GM23248 (cell line): ENCODE measurements at regions not wholly inside any gene's neighbourhood (a gene's known extent, or its start where the extent isn't known, plus 50 kb on each side); places are given as distances from the start of the nearest gene placed in this dataset.

ENCODE experiments used
- EZH2 ChIP-seq: fragments of 200-600 bp; sonication (generic); IDR thresholded peaks from 2 replicates; pipeline ENCODE4 v1.6.1; 2018; ENCODE audit warnings: antibody characterized with exemption, mild to moderate bottlenecking; ENCODE audit not compliant: insufficient read depth, poor library complexity, severe bottlenecking
- EZH2phosphoT487 ChIP-seq: fragments of 200-600 bp; sonication (generic); IDR thresholded peaks from 2 replicates; pipeline ENCODE4 v1.6.1; 2018; ENCODE audit warnings: antibody characterized with exemption, moderate library complexity, mild to moderate bottlenecking, low read depth; ENCODE audit not compliant: insufficient read depth

DNA sequence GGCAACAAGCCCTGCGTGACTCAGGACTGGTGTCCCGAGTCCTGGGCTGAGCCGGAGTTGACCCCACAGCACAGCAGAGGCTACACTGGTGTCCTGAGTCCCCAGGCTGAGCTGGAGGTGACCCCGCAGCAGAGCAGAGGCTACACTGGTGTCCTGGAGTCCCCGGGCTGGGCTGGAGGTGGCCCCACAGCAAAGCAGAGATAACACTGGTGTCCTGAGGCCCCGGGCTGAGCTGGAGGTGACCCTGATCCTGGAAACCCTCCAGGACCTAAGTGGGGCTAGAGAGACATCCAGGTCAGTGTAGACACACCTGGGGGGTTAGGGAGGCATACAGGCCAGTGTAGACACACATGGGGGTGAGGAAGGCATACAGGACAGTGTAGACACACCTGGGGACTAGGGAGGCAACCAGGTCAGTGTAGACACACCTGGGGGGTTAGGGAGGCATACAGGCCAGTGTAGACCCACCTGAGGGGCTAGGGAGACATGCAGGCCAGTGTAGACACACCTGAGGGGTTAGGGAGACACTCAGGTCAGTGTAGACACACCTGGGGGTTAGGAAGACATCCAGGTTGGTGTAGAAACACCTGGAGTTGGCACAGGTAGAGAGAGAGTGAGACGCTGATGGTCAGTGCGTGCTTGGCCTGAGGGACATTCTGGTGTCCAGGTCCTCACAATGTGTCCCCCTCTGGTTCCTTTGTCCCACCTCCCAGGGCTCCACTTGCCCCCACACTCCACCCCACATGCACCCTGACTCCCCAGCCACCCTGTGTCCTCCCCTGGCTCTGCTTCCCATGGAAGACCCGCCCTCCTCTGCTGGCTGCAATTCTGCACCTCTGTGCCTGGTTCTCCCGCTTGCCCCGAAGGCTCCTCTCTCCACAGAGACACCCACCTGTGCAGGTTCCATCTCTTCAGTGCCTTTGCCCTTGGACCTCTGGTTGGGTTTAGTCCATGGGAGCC, 321.6 kb upstream of the SFSWAP start:
- TF ChIP-seq EZH2 (no peak), EZH2phosphoT487 (no peak)
